ENCODE measurements at regions not wholly inside any gene's neighbourhood (a gene's known extent, or its start where the extent isn't known, plus 50 kb on each side); places are given as distances from the start of the nearest gene placed in this dataset.

DNA sequence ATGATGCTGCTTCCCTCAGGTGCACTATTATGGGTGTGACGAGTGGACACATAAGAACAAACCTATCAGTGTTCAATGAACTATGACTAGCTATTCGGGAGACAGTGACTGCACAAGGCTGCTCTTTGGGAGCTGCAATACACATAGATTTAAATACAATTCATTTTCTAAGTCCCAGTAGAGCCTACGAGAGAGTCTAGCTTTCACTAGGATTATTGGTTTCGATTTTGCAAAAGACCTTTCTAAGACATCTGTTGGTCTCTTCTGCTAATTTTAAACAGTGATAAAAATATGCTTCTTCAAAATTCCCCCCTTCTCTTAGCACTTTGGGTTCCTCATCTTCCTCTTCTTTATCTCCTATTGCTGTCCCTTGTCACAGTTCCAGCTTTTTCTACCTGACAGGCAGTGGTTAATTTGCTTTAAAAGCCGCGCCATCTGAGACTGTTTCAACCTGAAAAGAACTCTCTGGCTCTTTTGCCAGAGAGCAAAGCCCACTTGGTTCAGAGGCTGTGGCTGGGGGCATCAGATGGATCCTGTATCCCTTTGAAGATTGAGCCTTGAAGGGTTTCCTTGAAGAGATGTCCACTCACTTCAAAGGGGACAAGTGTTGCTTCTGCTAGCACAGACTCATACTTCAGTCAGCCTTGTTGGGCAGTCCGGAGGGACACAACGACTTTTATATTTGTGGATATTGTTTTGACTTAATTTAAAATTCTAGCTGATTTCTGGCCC is 241.5 kb downstream of the MAN2A1 start:
- TF ChIP-seq, protein P1, sequence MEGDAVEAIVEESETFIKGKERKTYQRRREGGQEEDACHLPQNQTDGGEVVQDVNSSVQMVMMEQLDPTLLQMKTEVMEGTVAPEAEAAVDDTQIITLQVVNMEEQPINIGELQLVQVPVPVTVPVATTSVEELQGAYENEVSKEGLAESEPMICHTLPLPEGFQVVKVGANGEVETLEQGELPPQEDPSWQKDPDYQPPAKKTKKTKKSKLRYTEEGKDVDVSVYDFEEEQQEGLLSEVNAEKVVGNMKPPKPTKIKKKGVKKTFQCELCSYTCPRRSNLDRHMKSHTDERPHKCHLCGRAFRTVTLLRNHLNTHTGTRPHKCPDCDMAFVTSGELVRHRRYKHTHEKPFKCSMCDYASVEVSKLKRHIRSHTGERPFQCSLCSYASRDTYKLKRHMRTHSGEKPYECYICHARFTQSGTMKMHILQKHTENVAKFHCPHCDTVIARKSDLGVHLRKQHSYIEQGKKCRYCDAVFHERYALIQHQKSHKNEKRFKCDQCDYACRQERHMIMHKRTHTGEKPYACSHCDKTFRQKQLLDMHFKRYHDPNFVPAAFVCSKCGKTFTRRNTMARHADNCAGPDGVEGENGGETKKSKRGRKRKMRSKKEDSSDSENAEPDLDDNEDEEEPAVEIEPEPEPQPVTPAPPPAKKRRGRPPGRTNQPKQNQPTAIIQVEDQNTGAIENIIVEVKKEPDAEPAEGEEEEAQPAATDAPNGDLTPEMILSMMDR (IDR thresholded peaks at IDR 0.05), result no peak
- TF ChIP-seq POLR2A (IDR thresholded peaks at IDR 0.05), result no peak
